ENCODE measurements at regions not wholly inside any gene's neighbourhood (a gene's known extent, or its start where the extent isn't known, plus 50 kb on each side); places are given as distances from the start of the nearest gene placed in this dataset.

GRCh38 chr1:47635111-47635510 lies 197.3 kb downstream of the FOXD2 start:
- DNase-seq, result no peak

- no peak for DNase-seq
Measured at GRCh38 chr1:47635597-47635996, 197.8 kb downstream of the FOXD2 start.

GRCh38 chr1:47637111-47637685 lies 199.4 kb downstream of the FOXD2 start:
- no peak for DNase-seq

- DNase-seq, result no peak
Measured at GRCh38 chr1:47638240-47638639, 200.4 kb downstream of the FOXD2 start.

- DNase-seq, result no peak
Measured at GRCh38 chr1:47638713-47639112, 200.9 kb downstream of the FOXD2 start.

- DNase-seq, result no peak
Measured at GRCh38 chr1:47643306-47644211, 205.7 kb downstream of the FOXD2 start.

- peak; percentile 61 for DNase-seq
Measured at GRCh38 chr1:47644212-47644573, 206.3 kb downstream of the FOXD2 start.

GRCh38 chr1:47645151-47645550 lies 207.3 kb downstream of the FOXD2 start:
- no peak for DNase-seq

- DNase-seq, result no peak
Measured at GRCh38 chr1:47646676-47647075, 208.8 kb downstream of the FOXD2 start.

GRCh38 chr1:47647327-47647845 lies 209.5 kb downstream of the FOXD2 start:
- DNase-seq, result no peak

- no peak for DNase-seq
Measured at GRCh38 chr1:47650205-47650604, 212.4 kb downstream of the FOXD2 start.

GRCh38 chr1:47650611-47651010 lies 212.8 kb downstream of the FOXD2 start:
- no peak for DNase-seq

- peak; percentile 49 for DNase-seq
Measured at GRCh38 chr1:47651311-47652089, 213.7 kb downstream of the FOXD2 start.

- DNase-seq, result no peak
Measured at GRCh38 chr1:47655521-47656300, 217.9 kb downstream of the FOXD2 start.

GRCh38 chr1:47656719-47657685 lies 219.2 kb downstream of the FOXD2 start:
- no peak for DNase-seq

GRCh38 chr1:47658161-47658920 lies 220.5 kb downstream of the FOXD2 start:
- DNase-seq, result no peak

- DNase-seq, result no peak
Measured at GRCh38 chr1:47659146-47659545, 221.3 kb downstream of the FOXD2 start.

GRCh38 chr1:47660622-47661021 lies 222.8 kb downstream of the FOXD2 start:
- DNase-seq, result no peak

GRCh38 chr1:47661040-47661439 lies 223.2 kb downstream of the FOXD2 start:
- DNase-seq, result no peak

- DNase-seq, result no peak
Measured at GRCh38 chr1:47662068-47662467, 224.2 kb downstream of the FOXD2 start.

All from right kidney (tissue), 1 donor.